ENCODE measurements at regions not wholly inside any gene's neighbourhood (a gene's known extent, or its start where the extent isn't known, plus 50 kb on each side); places are given as distances from the start of the nearest gene placed in this dataset.
"Not testable (repeated sequence)": the region's sequence is repeated elsewhere in the genome, so short reads cannot be mapped to it uniquely, and the experiment has no call there.

DNA sequence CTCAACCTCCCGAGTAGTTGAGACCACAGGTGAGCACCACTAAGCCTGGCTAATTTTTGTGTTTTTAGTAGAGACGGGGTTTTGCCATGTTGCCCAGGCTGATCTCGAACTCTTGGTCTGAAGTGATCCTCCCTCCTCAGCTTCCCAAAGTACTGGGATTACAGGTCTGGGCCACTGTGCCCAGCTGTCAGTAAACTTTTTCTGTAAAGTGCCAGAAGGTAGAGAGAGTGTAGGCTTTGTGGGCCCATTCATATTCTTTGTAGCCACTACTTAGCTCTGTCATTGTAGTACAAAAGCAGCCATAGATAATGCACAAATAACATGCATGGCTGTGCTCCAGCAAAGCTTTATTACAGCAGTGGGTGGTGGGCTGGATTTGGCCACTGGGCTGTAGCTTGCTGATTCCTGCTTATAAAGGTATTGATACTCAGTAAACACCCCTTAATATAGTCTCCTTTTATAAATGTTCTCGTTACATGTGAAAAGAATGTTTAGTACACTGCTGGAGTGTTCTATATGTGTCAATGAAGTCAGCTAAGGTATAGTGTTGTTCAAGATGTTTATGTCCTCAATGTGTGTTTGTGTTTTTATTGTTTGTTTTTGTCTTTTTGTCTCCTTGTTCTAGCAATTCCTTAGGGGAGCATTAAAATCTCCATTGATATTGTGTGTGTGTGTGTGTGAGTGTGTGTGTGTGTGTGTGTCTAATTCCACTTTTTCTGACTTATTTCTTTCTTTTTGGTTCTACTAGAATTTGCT is 644.7 kb upstream of the DPP6 start:
- Histone ChIP-seq H3K9ac (ENCODE audit: low read depth, low read length, poor library complexity) (no peak overlapping the region), H3K23ac (ENCODE audit: low read depth, low read length, poor library complexity) (no peak overlapping the region), H3K27ac (replicated peaks; ENCODE audit: low read length) (no peak overlapping the region), H3K14ac (ENCODE audit: low read length) (no peak overlapping the region), H3K18ac (ENCODE audit: low read length) (no peak overlapping the region), H3K4me2 (ENCODE audit: insufficient read depth, low read length, poor library complexity, severe bottlenecking) (no peak overlapping the region), H4K8ac (ENCODE audit: low read depth, low read length) (no peak overlapping the region), H2BK5ac (ENCODE audit: low read length) (no peak overlapping the region), H2AK5ac (ENCODE audit: low read depth, low read length) (no peak overlapping the region), H3K36me3 (replicated peaks in 1 of 2; ENCODE audit: control insufficient read depth in 2 of 2, insufficient read depth in 2 of 2, low read length in 2 of 2) (no peaks in the 10 kb centered on the region), H3K27me3 (ENCODE audit: control insufficient read depth in 3 of 3, insufficient read depth in 3 of 3, low read depth in 1 of 3, low read length in 3 of 3) (no peaks in the 10 kb centered on the region), H3K4me3 (ENCODE audit: low read length in 2 of 2) (no peak overlapping the region), H2BK120ac (ENCODE audit: low read depth, low read length) (no peak overlapping the region), H4K91ac (ENCODE audit: low read depth, low read length, poor library complexity) (no peak overlapping the region), H2BK12ac (ENCODE audit: low read length) (no peak overlapping the region), H3K9me3 (replicated peaks in 1 of 2; ENCODE audit: control insufficient read depth in 2 of 2, insufficient read depth in 1 of 2, low read depth in 1 of 2, low read length in 2 of 2) (peaks cover 0 to 4% of the 10 kb centered on the region in 2 donors), H2BK15ac (ENCODE audit: low read length) (no peak overlapping the region), H2AFZ (ENCODE audit: low read length) (no peak overlapping the region), H3K4me1 (ENCODE audit: control insufficient read depth in 2 of 2, insufficient read depth in 1 of 2, low read depth in 1 of 2, low read length in 2 of 2) (no peaks in the 10 kb centered on the region), H3K79me1 (ENCODE audit: low read depth, low read length) (no peaks in the 10 kb centered on the region), H3K4ac (ENCODE audit: low read length) (no peak overlapping the region)
- DNase-seq (ENCODE audit: low spot score), result no peak
- WGBS, 2 donors (ENCODE audit: extremely low coverage in 2 of 2, insufficient read length in 2 of 2, insufficient replicate concordance in 1 of 2), result no CpG with 5 or more reads among the region's 4 CpGs

DNA sequence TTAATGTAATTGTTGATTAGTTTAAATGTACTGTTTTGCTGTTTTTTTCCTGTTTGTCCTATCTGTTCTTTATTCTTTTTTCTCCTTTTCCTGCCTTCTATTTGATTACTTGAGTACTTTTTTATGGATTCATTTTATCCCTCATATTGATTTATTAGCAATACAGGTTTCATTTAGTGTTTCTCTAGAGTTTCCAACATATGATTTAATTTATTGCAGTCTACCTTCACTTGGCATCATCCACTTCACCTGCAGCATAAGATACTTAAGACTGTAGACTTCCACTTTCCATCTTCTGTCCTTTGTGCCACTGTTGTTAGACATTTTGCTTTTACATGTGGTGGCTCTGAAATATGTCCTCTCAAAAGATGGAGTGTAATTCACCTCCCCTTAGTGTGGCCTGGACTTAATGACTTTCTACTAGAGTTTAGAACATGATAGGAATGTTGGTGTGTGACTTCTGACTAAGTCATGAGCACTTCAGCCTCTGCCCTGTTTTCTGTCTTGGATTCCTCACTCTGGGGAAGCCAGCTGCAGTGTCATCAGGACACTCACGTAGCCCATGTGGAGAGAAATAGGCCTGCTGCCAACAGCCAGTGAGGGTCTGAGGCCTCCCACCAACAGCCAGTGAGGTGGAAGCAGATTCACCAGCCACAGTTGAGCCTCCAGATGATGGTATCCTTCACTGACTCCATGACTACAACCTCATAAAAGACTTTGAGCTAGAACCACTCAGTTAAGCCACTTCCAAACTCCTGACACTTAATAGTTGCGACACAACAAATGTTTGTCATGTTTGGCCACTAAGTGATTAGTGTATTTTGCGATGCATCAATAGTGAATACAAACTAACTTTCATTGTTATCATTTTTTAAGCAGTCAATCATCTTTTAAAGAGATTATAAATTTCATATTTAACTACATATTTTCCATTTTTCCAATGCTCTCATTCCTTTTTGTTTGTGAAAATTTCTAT is 643.5 kb upstream of the DPP6 start:
- no peak overlapping the region for H3K27ac ChIP-seq (replicated peaks; ENCODE audit: low read length)
- peak overlapping the region; percentile 59 for H2BK12ac ChIP-seq (ENCODE audit: low read length)
- H3K4me3 ChIP-seq (ENCODE audit: low read length in 2 of 2), result no peak overlapping the region
- no peak overlapping the region for H2AFZ ChIP-seq (ENCODE audit: low read length)
- no peak overlapping the region for H3K23ac ChIP-seq (ENCODE audit: low read depth, low read length, poor library complexity)
- peaks cover 0 to 4% of the 10 kb centered on the region in 2 donors for H3K9me3 ChIP-seq (replicated peaks in 1 of 2; ENCODE audit: control insufficient read depth in 2 of 2, insufficient read depth in 1 of 2, low read depth in 1 of 2, low read length in 2 of 2)
- no CpG with 5 or more reads among the region's 3 CpGs for WGBS, 2 donors (ENCODE audit: extremely low coverage in 2 of 2, insufficient read length in 2 of 2, insufficient replicate concordance in 1 of 2)
- no peak overlapping the region for H3K14ac ChIP-seq (ENCODE audit: low read length)
- H3K36me3 ChIP-seq (replicated peaks in 1 of 2; ENCODE audit: control insufficient read depth in 2 of 2, insufficient read depth in 2 of 2, low read length in 2 of 2), result no peaks in the 10 kb centered on the region
- no peak overlapping the region for H2BK120ac ChIP-seq (ENCODE audit: low read depth, low read length)
- H3K9ac ChIP-seq (ENCODE audit: low read depth, low read length, poor library complexity), result no peak overlapping the region
- no peak overlapping the region for H2BK15ac ChIP-seq (ENCODE audit: low read length)
- H2BK5ac ChIP-seq (ENCODE audit: low read length), result no peak overlapping the region
- H2AK5ac ChIP-seq (ENCODE audit: low read depth, low read length), result no peak overlapping the region
- H3K18ac ChIP-seq (ENCODE audit: low read length), result no peak overlapping the region
- no peak for DNase-seq (ENCODE audit: low spot score)
- no peaks in the 10 kb centered on the region for H3K79me1 ChIP-seq (ENCODE audit: low read depth, low read length)
- no peak overlapping the region for H4K91ac ChIP-seq (ENCODE audit: low read depth, low read length, poor library complexity)
- no peak overlapping the region for H3K4ac ChIP-seq (ENCODE audit: low read length)
- H4K8ac ChIP-seq (ENCODE audit: low read depth, low read length), result no peak overlapping the region
- H3K4me1 ChIP-seq (ENCODE audit: control insufficient read depth in 2 of 2, insufficient read depth in 1 of 2, low read depth in 1 of 2, low read length in 2 of 2), result no peaks in the 10 kb centered on the region
- H3K4me2 ChIP-seq (ENCODE audit: insufficient read depth, low read length, poor library complexity, severe bottlenecking), result no peak overlapping the region
- no peaks in the 10 kb centered on the region for H3K27me3 ChIP-seq (ENCODE audit: control insufficient read depth in 3 of 3, insufficient read depth in 3 of 3, low read depth in 1 of 3, low read length in 3 of 3)

GRCh38 chr7:153409567-153410342 is 642.4 kb upstream of the DPP6 start:
- H3K27ac ChIP-seq (replicated peaks; ENCODE audit: low read length); H3K4me2 ChIP-seq (ENCODE audit: insufficient read depth, low read length, poor library complexity, severe bottlenecking); H4K91ac ChIP-seq (ENCODE audit: low read depth, low read length, poor library complexity); H2AK5ac ChIP-seq (ENCODE audit: low read depth, low read length); H3K36me3 ChIP-seq (replicated peaks in 1 of 2; ENCODE audit: control insufficient read depth in 2 of 2, insufficient read depth in 2 of 2, low read length in 2 of 2); H2BK12ac ChIP-seq (ENCODE audit: low read length); H3K18ac ChIP-seq (ENCODE audit: low read length); H3K27me3 ChIP-seq (ENCODE audit: control insufficient read depth in 3 of 3, insufficient read depth in 3 of 3, low read depth in 1 of 3, low read length in 3 of 3); H3K4me1 ChIP-seq (ENCODE audit: control insufficient read depth in 2 of 2, insufficient read depth in 1 of 2, low read depth in 1 of 2, low read length in 2 of 2); H3K4me3 ChIP-seq (ENCODE audit: low read length in 2 of 2); H2BK120ac ChIP-seq (ENCODE audit: low read depth, low read length); H3K4ac ChIP-seq (ENCODE audit: low read length); H2BK15ac ChIP-seq (ENCODE audit: low read length); H4K8ac ChIP-seq (ENCODE audit: low read depth, low read length); DNase-seq (ENCODE audit: low spot score); H3K23ac ChIP-seq (ENCODE audit: low read depth, low read length, poor library complexity); H3K9ac ChIP-seq (ENCODE audit: low read depth, low read length, poor library complexity); H2BK5ac ChIP-seq (ENCODE audit: low read length); H3K79me1 ChIP-seq (ENCODE audit: low read depth, low read length); H3K9me3 ChIP-seq (replicated peaks in 1 of 2; ENCODE audit: control insufficient read depth in 2 of 2, insufficient read depth in 1 of 2, low read depth in 1 of 2, low read length in 2 of 2); H2AFZ ChIP-seq (ENCODE audit: low read length); H3K14ac ChIP-seq (ENCODE audit: low read length): not testable (repeated sequence)
- no CpG with 5 or more reads among the region's 10 CpGs for WGBS, 2 donors (ENCODE audit: extremely low coverage in 2 of 2, insufficient read length in 2 of 2, insufficient replicate concordance in 1 of 2)

All from neuronal stem cell (in vitro differentiated cells).